Stimulated activated CD4-positive, alpha-beta T cell treated with anti-CD3 and anti-CD28 coated beads, Interleukin-4, amount 100 ng/mL, for 4 hours (primary cell): ENCODE measurements at regions not wholly inside any gene's neighbourhood (a gene's known extent, or its start where the extent isn't known, plus 50 kb on each side); places are given as distances from the start of the nearest gene placed in this dataset.

Source experiments
- DNase-seq, 2 experiments: peaks; one replicate each; pipeline ENCODE4 v3.0.0-alpha.2; 2020

GRCh38 chr2:12661489-12661888 lies 55.2 kb upstream of the TRIB2 start:
- DNase-seq = no peak

- no peak for DNase-seq
Observed at GRCh38 chr2:12663306-12664037, 53.3 kb upstream of the TRIB2 start.

- DNase-seq = no peak
Observed at GRCh38 chr2:12665334-12665733, 51.4 kb upstream of the TRIB2 start.

- no peak for DNase-seq
Observed at GRCh38 chr2:12666445-12666844, 50.3 kb upstream of the TRIB2 start.
